ENCODE measurements at regions not wholly inside any gene's neighbourhood (a gene's known extent, or its start where the extent isn't known, plus 50 kb on each side); places are given as distances from the start of the nearest gene placed in this dataset.

- no peak for TF ChIP-seq CTCF (IDR thresholded peaks at IDR 0.05)
- no peak for TF ChIP-seq POLR2A (IDR thresholded peaks at IDR 0.05)
These were observed 315.6 kb upstream of the PTPRD start for GRCh38 chr9:10928372-10928771.
